ENCODE measurements at regions not wholly inside any gene's neighbourhood (a gene's known extent, or its start where the extent isn't known, plus 50 kb on each side); places are given as distances from the start of the nearest gene placed in this dataset.

DNA sequence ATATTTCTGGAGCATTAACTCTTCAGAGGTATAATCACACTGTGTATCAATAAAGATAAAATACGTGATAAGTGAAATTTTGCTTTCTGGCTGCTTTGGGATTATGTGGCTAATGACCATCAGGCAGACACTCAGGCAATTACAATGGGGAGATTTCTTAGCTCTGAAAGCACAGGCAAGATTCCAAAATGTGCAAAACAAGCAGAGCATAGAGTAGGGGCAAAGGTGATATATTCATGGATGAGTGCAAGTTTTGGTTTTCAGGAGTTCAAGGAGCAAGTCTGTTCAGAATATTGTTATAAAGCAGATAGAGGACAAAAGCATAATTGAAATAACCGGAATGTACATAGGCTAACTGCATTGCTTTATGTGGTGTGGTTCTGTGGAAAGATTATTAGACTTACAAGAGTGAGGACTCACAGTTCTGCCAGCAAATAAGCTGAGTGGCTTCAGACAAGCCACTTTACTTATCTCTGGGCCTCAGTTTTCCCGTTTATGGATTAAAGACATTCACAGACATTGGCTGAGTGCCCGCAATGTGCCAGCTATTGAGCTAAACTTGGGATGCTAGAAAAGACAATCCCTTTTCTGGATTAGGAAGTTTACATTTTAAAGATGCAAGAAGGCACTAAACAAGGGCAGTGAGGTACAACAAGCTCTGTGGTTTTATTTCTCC, 945.6 kb upstream of the ARRDC3 start:
- Histone ChIP-seq H3K4me3 (ENCODE audit: low read depth, low read length, poor library complexity, severe bottlenecking) (no peak overlapping the region), H3K9me3 (ENCODE audit: low read length) (no peaks in the 10 kb centered on the region), H3K9me2 (ENCODE audit: low read depth, low read length) (no peaks in the 10 kb centered on the region), H3K4me2 (ENCODE audit: low read length) (no peak overlapping the region), H3K27ac (ENCODE audit: low read depth, low read length, poor library complexity, severe bottlenecking) (no peak overlapping the region), H3K4me1 (ENCODE audit: insufficient read depth, low read length, severe bottlenecking) (no peaks in the 10 kb centered on the region), H4K20me1 (ENCODE audit: insufficient read depth, low read length) (no peaks in the 10 kb centered on the region), H3F3A (ENCODE audit: insufficient read depth, low read length) (no peaks in the 10 kb centered on the region), H3K9ac (ENCODE audit: low read length) (no peak overlapping the region), H3K36me3 (ENCODE audit: insufficient read depth, low read length) (no peaks in the 10 kb centered on the region), H2AFZ (ENCODE audit: low read length) (no peak overlapping the region), H3K79me2 (ENCODE audit: insufficient read depth, low read length) (no peaks in the 10 kb centered on the region), H3K27me3 (ENCODE audit: insufficient read depth, low read length) (no peaks in the 10 kb centered on the region)
- TF ChIP-seq, protein P1, sequence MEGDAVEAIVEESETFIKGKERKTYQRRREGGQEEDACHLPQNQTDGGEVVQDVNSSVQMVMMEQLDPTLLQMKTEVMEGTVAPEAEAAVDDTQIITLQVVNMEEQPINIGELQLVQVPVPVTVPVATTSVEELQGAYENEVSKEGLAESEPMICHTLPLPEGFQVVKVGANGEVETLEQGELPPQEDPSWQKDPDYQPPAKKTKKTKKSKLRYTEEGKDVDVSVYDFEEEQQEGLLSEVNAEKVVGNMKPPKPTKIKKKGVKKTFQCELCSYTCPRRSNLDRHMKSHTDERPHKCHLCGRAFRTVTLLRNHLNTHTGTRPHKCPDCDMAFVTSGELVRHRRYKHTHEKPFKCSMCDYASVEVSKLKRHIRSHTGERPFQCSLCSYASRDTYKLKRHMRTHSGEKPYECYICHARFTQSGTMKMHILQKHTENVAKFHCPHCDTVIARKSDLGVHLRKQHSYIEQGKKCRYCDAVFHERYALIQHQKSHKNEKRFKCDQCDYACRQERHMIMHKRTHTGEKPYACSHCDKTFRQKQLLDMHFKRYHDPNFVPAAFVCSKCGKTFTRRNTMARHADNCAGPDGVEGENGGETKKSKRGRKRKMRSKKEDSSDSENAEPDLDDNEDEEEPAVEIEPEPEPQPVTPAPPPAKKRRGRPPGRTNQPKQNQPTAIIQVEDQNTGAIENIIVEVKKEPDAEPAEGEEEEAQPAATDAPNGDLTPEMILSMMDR (IDR thresholded peaks at IDR 0.05; ENCODE audit: low read length), result no peak
- TF ChIP-seq EZH2 (IDR thresholded peaks at IDR 0.05; ENCODE audit: borderline replicate concordance, low read length), result no peak

DNA sequence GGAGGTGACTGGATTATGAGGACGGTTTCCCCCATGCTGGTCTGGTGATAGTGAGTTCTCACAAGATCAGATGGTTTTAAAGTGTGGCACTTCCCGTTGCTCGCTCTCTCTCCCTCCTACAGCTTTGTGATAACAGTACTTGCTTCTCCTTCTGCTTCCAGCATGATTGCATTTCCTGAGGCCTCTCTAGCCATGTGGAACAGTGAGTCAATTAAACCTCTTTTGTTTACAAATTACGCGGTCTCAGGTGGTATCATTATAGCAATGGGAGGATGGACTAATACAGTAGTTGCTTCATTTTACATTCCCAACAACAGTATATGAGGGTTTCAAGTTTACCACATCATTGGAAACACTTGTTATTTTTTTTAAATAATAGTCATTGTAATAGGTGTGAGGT, 937.3 kb upstream of the ARRDC3 start:
- Histone ChIP-seq H3K4me1 (ENCODE audit: insufficient read depth, low read length, severe bottlenecking) (no peaks in the 10 kb centered on the region), H3K79me2 (ENCODE audit: insufficient read depth, low read length) (no peaks in the 10 kb centered on the region), H3K9ac (ENCODE audit: low read length) (no peak overlapping the region), H3K4me3 (ENCODE audit: low read depth, low read length, poor library complexity, severe bottlenecking) (no peak overlapping the region), H4K20me1 (ENCODE audit: insufficient read depth, low read length) (no peaks in the 10 kb centered on the region), H3K27ac (ENCODE audit: low read depth, low read length, poor library complexity, severe bottlenecking) (no peak overlapping the region), H3K36me3 (ENCODE audit: insufficient read depth, low read length) (no peaks in the 10 kb centered on the region), H3K27me3 (ENCODE audit: insufficient read depth, low read length) (no peaks in the 10 kb centered on the region), H3K9me3 (ENCODE audit: low read length) (no peaks in the 10 kb centered on the region), H2AFZ (ENCODE audit: low read length) (no peak overlapping the region), H3K4me2 (ENCODE audit: low read length) (no peak overlapping the region), H3F3A (ENCODE audit: insufficient read depth, low read length) (no peaks in the 10 kb centered on the region), H3K9me2 (ENCODE audit: low read depth, low read length) (no peaks in the 10 kb centered on the region)
- TF ChIP-seq, protein P1 (IDR thresholded peaks at IDR 0.05; ENCODE audit: low read length), result no peak
- no peak for TF ChIP-seq EZH2 (IDR thresholded peaks at IDR 0.05; ENCODE audit: borderline replicate concordance, low read length)

DNA sequence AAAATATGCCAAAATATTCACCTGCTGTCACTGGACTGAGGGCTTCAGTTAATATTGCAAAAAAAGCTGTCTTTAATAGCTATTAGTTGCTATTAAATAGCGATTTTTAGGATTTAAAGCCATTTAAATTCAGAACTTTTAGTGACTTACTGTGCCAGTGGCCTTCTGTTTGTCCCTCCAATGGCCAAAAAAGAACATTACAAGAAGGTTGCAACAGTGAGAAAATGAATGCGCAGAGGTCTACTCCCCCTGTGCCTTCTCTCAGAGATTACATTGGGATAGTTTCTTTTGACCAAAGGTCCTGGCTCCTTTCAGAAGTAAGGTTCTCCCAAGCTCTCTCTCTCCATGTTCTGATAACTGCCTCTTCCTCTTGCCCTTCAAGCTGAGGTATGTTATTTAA, 930.3 kb upstream of the ARRDC3 start:
- no peak overlapping the region for H3K27ac ChIP-seq (ENCODE audit: low read depth, low read length, poor library complexity, severe bottlenecking)
- H3K4me2 ChIP-seq (ENCODE audit: low read length), result no peak overlapping the region
- H3K9me3 ChIP-seq (ENCODE audit: low read length), result no peaks in the 10 kb centered on the region
- H3K4me3 ChIP-seq (ENCODE audit: low read depth, low read length, poor library complexity, severe bottlenecking), result no peak overlapping the region
- no peak overlapping the region for H3K9ac ChIP-seq (ENCODE audit: low read length)
- H3F3A ChIP-seq (ENCODE audit: insufficient read depth, low read length), result no peaks in the 10 kb centered on the region
- H3K79me2 ChIP-seq (ENCODE audit: insufficient read depth, low read length), result no peaks in the 10 kb centered on the region
- no peak overlapping the region for H2AFZ ChIP-seq (ENCODE audit: low read length)
- H3K36me3 ChIP-seq (ENCODE audit: insufficient read depth, low read length), result no peaks in the 10 kb centered on the region
- no peaks in the 10 kb centered on the region for H4K20me1 ChIP-seq (ENCODE audit: insufficient read depth, low read length)
- no peaks in the 10 kb centered on the region for H3K27me3 ChIP-seq (ENCODE audit: insufficient read depth, low read length)
- no peaks in the 10 kb centered on the region for H3K4me1 ChIP-seq (ENCODE audit: insufficient read depth, low read length, severe bottlenecking)
- TF ChIP-seq EZH2 (IDR thresholded peaks at IDR 0.05; ENCODE audit: borderline replicate concordance, low read length), result no peak
- TF ChIP-seq, protein P1 (IDR thresholded peaks at IDR 0.05; ENCODE audit: low read length), result no peak
- no peaks in the 10 kb centered on the region for H3K9me2 ChIP-seq (ENCODE audit: low read depth, low read length)

Measured in OCI-LY1 (cell line).